ENCODE measurements at regions not wholly inside any gene's neighbourhood (a gene's known extent, or its start where the extent isn't known, plus 50 kb on each side); places are given as distances from the start of the nearest gene placed in this dataset.

DNA sequence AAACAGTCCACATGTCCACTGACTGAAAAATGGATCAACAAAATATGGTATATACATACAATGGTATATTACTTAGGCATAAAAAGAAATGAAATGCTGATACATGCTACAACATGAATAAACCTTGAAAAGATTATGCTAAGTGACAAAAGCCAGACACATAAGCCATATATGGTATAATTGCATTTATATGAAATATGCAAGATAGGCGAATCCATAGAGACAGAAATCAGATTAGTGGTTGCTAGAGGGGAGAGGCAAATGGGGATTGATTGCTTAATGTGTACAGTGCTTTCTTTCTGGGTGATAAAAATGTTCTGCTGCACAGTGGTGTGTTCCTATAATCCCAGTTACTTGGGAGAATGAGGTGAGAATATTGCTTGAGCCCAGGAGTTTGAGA is 171.0 kb downstream of the CYP26B1 start:
- TF ChIP-seq, protein P1, sequence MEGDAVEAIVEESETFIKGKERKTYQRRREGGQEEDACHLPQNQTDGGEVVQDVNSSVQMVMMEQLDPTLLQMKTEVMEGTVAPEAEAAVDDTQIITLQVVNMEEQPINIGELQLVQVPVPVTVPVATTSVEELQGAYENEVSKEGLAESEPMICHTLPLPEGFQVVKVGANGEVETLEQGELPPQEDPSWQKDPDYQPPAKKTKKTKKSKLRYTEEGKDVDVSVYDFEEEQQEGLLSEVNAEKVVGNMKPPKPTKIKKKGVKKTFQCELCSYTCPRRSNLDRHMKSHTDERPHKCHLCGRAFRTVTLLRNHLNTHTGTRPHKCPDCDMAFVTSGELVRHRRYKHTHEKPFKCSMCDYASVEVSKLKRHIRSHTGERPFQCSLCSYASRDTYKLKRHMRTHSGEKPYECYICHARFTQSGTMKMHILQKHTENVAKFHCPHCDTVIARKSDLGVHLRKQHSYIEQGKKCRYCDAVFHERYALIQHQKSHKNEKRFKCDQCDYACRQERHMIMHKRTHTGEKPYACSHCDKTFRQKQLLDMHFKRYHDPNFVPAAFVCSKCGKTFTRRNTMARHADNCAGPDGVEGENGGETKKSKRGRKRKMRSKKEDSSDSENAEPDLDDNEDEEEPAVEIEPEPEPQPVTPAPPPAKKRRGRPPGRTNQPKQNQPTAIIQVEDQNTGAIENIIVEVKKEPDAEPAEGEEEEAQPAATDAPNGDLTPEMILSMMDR (IDR thresholded peaks at IDR 0.05), result no peak
- no peak for TF ChIP-seq POLR2A (IDR thresholded peaks at IDR 0.05)
